Calu3 (cell line): ENCODE measurements at regions not wholly inside any gene's neighbourhood (a gene's known extent, or its start where the extent isn't known, plus 50 kb on each side); places are given as distances from the start of the nearest gene placed in this dataset.

Source experiments
- BruUV-seq: library from RNA; stranded (reverse); fragments of 400-500 nt; replicated peaks from 2 replicates; lab custom pipeline; 2021; lab: Mats Ljungman, UMichigan
- CTCF ChIA-PET: fragments of 300-600 bp; sonication (Branson Sonifier 250); formaldehyde crosslinking; loops from one replicate; lab custom pipeline; 2022; ENCODE audit warnings: antibody characterized with exemption; lab: Charles Lee
- DNase-seq: peaks from one replicate; pipeline ENCODE4 v3.0.0; 2022
- H3K27ac Mint-ChIP-seq: one replicate; pipeline ENCODE4 v1.8.0; 2022; ENCODE audit warnings: mixed read lengths; ENCODE audit not compliant: unreplicated experiment
- H3K27me3 Mint-ChIP-seq: one replicate; pipeline ENCODE4 v1.8.0; 2022; ENCODE audit warnings: mixed read lengths; ENCODE audit not compliant: unreplicated experiment
- H3K36me3 Mint-ChIP-seq: one replicate; pipeline ENCODE4 v1.8.0; 2022; ENCODE audit warnings: mild to moderate bottlenecking, moderate library complexity, mixed read lengths; ENCODE audit not compliant: insufficient read depth, unreplicated experiment
- H3K4me1 Mint-ChIP-seq: one replicate; pipeline ENCODE4 v1.8.0; 2022; ENCODE audit warnings: mild to moderate bottlenecking, low read depth, mixed read lengths; ENCODE audit not compliant: unreplicated experiment
- H3K4me3 Mint-ChIP-seq: one replicate; pipeline ENCODE4 v1.8.0; 2022; ENCODE audit warnings: mild to moderate bottlenecking, low read depth, moderate library complexity, mixed read lengths; ENCODE audit not compliant: unreplicated experiment
- H3K9me3 Mint-ChIP-seq: one replicate; pipeline ENCODE4 v1.8.0; 2022; ENCODE audit warnings: low read depth, mixed read lengths; ENCODE audit not compliant: unreplicated experiment
- CTCF ChIP-seq: fragments of 200-600 bp; IDR thresholded peaks from one replicate; pipeline ENCODE4 v1.8.0; 2022; ENCODE audit warnings: antibody characterized with exemption; ENCODE audit not compliant: unreplicated experiment
- intact Hi-C: fragments of 100-400 bp; cut with micrococcal nuclease; formaldehyde crosslinking; loops from one replicate; pipeline ENCODE4 v1.10.0; 2022; ENCODE audit not compliant: unreplicated experiment

- TF ChIP-seq CTCF = no peak
- intact Hi-C loops = loop anchor here (5.0 kb wide), 1 partner anchor 48 kb away; no protein-coding TSS in a partner anchor
- Mint-ChIP-seq H3K27ac (no peak overlapping the region), H3K9me3 (no peaks in the 10 kb centered on the region), H3K36me3 (no peaks in the 10 kb centered on the region), H3K27me3 (no peaks in the 10 kb centered on the region), H3K4me1 (peaks cover 26% of the 10 kb centered on the region), H3K4me3 (no peak overlapping the region)
- CTCF ChIA-PET = no interaction called here
- no peak for DNase-seq
- BruUV-seq = no TSS peak
Measured at GRCh38 chr15:66899555-66900350, 165.6 kb upstream of the SMAD3 start.

GRCh38 chr15:66900586-66901310 is 164.7 kb upstream of the SMAD3 start:
- H3K4me1 Mint-ChIP-seq = peaks cover 17% of the 10 kb centered on the region
- DNase-seq = no peak
- no peaks in the 10 kb centered on the region for H3K36me3 Mint-ChIP-seq
- H3K27ac Mint-ChIP-seq = no peak overlapping the region
- no peaks in the 10 kb centered on the region for H3K9me3 Mint-ChIP-seq
- no peaks in the 10 kb centered on the region for H3K27me3 Mint-ChIP-seq
- CTCF ChIA-PET = no interaction called here
- no peak for TF ChIP-seq CTCF
- intact Hi-C loops = loop anchor here (5.0 kb wide), 1 partner anchor 47 kb away; no protein-coding TSS in a partner anchor
- BruUV-seq = no TSS peak
- H3K4me3 Mint-ChIP-seq = no peak overlapping the region

GRCh38 chr15:66901336-66902100 is 163.9 kb upstream of the SMAD3 start:
- no TSS peak for BruUV-seq
- Mint-ChIP-seq H3K4me1 (peaks cover 16% of the 10 kb centered on the region), H3K27ac (no peak overlapping the region), H3K27me3 (no peaks in the 10 kb centered on the region), H3K36me3 (no peaks in the 10 kb centered on the region), H3K9me3 (no peaks in the 10 kb centered on the region), H3K4me3 (no peak overlapping the region)
- no peak for DNase-seq
- CTCF ChIA-PET = interaction anchor here (0.7 kb wide), 1 partner anchor 177 kb away, joined by 4 read pairs; no protein-coding TSS in a partner anchor
- intact Hi-C loops = loop anchor here (5.0 kb wide), 1 partner anchor 46 kb away; no protein-coding TSS in a partner anchor
- TF ChIP-seq CTCF = no peak

GRCh38 chr15:66905185-66905584 is 160.2 kb upstream of the SMAD3 start:
- no TSS peak for BruUV-seq
- Mint-ChIP-seq H3K4me3 (no peak overlapping the region), H3K9me3 (no peaks in the 10 kb centered on the region), H3K27me3 (no peaks in the 10 kb centered on the region), H3K36me3 (no peaks in the 10 kb centered on the region), H3K4me1 (peaks cover 8% of the 10 kb centered on the region), H3K27ac (no peak overlapping the region)
- CTCF ChIA-PET = interaction anchor here (0.8 kb wide), 1 partner anchor 41 kb away, joined by 3 read pairs; no protein-coding TSS in a partner anchor
- no peak for TF ChIP-seq CTCF
- DNase-seq = no peak
- intact Hi-C loops = no loop called here
